ENCODE measurements at regions not wholly inside any gene's neighbourhood (a gene's known extent, or its start where the extent isn't known, plus 50 kb on each side); places are given as distances from the start of the nearest gene placed in this dataset.

DNA sequence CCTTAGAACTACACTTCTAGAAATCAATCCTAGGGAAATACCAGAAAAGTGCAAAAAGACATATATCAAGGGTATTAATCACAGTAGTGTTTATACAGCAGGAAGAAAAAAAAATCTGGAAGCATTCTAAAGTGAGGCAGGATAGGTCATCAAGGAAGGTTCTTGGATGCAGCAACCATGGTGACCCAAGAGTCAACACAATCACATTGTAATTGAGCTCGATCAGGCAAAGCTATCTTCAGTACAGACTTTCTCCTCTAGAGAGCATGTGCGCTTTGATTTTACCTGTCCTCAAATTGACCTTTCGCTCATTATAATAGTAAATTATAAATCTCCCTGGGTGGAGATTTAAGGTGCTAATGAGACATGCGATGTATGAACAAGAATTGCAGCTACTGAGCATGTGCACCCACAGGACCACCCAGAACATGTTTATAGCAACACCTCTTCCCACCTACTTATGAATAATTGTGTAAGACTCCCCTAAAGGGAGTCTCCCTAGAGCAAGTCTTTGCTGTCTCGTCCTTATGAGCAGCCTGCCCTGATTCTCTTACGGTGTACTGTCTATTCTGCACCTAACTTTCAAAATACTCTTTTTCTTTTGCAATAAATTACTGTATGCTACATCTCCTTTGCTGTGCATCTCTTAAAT, 297.7 kb downstream of the ATPSCKMT start:
- no peak for TF ChIP-seq EZH2 (IDR thresholded peaks at IDR 0.05; ENCODE audit: borderline replicate concordance)
- TF ChIP-seq, protein P1, sequence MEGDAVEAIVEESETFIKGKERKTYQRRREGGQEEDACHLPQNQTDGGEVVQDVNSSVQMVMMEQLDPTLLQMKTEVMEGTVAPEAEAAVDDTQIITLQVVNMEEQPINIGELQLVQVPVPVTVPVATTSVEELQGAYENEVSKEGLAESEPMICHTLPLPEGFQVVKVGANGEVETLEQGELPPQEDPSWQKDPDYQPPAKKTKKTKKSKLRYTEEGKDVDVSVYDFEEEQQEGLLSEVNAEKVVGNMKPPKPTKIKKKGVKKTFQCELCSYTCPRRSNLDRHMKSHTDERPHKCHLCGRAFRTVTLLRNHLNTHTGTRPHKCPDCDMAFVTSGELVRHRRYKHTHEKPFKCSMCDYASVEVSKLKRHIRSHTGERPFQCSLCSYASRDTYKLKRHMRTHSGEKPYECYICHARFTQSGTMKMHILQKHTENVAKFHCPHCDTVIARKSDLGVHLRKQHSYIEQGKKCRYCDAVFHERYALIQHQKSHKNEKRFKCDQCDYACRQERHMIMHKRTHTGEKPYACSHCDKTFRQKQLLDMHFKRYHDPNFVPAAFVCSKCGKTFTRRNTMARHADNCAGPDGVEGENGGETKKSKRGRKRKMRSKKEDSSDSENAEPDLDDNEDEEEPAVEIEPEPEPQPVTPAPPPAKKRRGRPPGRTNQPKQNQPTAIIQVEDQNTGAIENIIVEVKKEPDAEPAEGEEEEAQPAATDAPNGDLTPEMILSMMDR (IDR thresholded peaks at IDR 0.05; ENCODE audit: poor library complexity) = no peak

Measured in hepatocyte (in vitro differentiated cells).